NCI-H1105 treated with DMSO at 0.1 percent for 48 hours (cell line): ENCODE measurements at regions not wholly inside any gene's neighbourhood (a gene's known extent, or its start where the extent isn't known, plus 50 kb on each side); places are given as distances from the start of the nearest gene placed in this dataset.
"Not testable (repeated sequence)": the region's sequence is repeated elsewhere in the genome, so short reads cannot be mapped to it uniquely, and the experiment has no call there.

Experiments used
- DNase-seq: peaks from one replicate; lab custom pipeline; 2025; lab: John Stamatoyannopoulos, UW

- DNase-seq = no peak
Observed at GRCh38 chr2:16203691-16204090, 263.3 kb downstream of the MYCN start.

GRCh38 chr2:16203069-16203468, 262.7 kb downstream of the MYCN start:
- no peak for DNase-seq

- DNase-seq = peak; percentile 12
Observed at GRCh38 chr2:16202266-16203020, 262.1 kb downstream of the MYCN start.

GRCh38 chr2:16201848-16202247, 261.5 kb downstream of the MYCN start:
- DNase-seq = peak; percentile 4

GRCh38 chr2:16200554-16201193, 260.3 kb downstream of the MYCN start:
- DNase-seq = no peak

GRCh38 chr2:16199882-16200553, 259.7 kb downstream of the MYCN start:
- no peak for DNase-seq

- DNase-seq = not testable (repeated sequence)
Observed at GRCh38 chr2:16199241-16199640, 258.9 kb downstream of the MYCN start.

GRCh38 chr2:16198166-16198912, 258.0 kb downstream of the MYCN start:
- DNase-seq = no peak

- DNase-seq = no peak
Observed at GRCh38 chr2:16197504-16198147, 257.3 kb downstream of the MYCN start.

- no peak for DNase-seq
Observed at GRCh38 chr2:16196687-16197503, 256.5 kb downstream of the MYCN start.

GRCh38 chr2:16195681-16196070, 255.3 kb downstream of the MYCN start:
- no peak for DNase-seq

- DNase-seq = no peak
Observed at GRCh38 chr2:16194931-16195680, 254.8 kb downstream of the MYCN start.

- no peak for DNase-seq
Observed at GRCh38 chr2:16194530-16194929, 254.2 kb downstream of the MYCN start.

GRCh38 chr2:16194096-16194390, 253.7 kb downstream of the MYCN start:
- no peak for DNase-seq

GRCh38 chr2:16192416-16193216, 252.3 kb downstream of the MYCN start:
- no peak for DNase-seq

GRCh38 chr2:16191431-16192200, 251.3 kb downstream of the MYCN start:
- DNase-seq = no peak

- DNase-seq = no peak
Observed at GRCh38 chr2:16190446-16191270, 250.3 kb downstream of the MYCN start.

GRCh38 chr2:16189836-16190160, 249.4 kb downstream of the MYCN start:
- DNase-seq = no peak
